GM12873 (cell line): ENCODE measurements at regions not wholly inside any gene's neighbourhood (a gene's known extent, or its start where the extent isn't known, plus 50 kb on each side); places are given as distances from the start of the nearest gene placed in this dataset.

ENCODE experiments used
- CTCF ChIP-seq: IDR thresholded peaks from 2 replicates; pipeline ENCODE4 v1.5.1; 2012; ENCODE audit warnings: low read depth, mild to moderate bottlenecking, moderate library complexity, low read length, control low read depth; ENCODE audit not compliant: insufficient read depth; ENCODE audit errors: missing control alignments

GRCh38 chr10:113228530-113228929 is 278.5 kb downstream of the TCF7L2 start:
- no peak for TF ChIP-seq CTCF

GRCh38 chr10:113230011-113230610 is 280.1 kb downstream of the TCF7L2 start:
- TF ChIP-seq CTCF = no peak

- TF ChIP-seq CTCF = no peak
Measured at GRCh38 chr10:113232928-113233511, 283.0 kb downstream of the TCF7L2 start.

GRCh38 chr10:113234481-113234880 is 284.4 kb downstream of the TCF7L2 start:
- TF ChIP-seq CTCF = no peak

- no peak for TF ChIP-seq CTCF
Measured at GRCh38 chr10:113235508-113235907, 285.5 kb downstream of the TCF7L2 start.

- no peak for TF ChIP-seq CTCF
Measured at GRCh38 chr10:113236998-113237397, 287.0 kb downstream of the TCF7L2 start.

GRCh38 chr10:113239566-113240350 is 289.7 kb downstream of the TCF7L2 start:
- TF ChIP-seq CTCF = no peak
